HG03354 (cell line): ENCODE measurements at regions not wholly inside any gene's neighbourhood (a gene's known extent, or its start where the extent isn't known, plus 50 kb on each side); places are given as distances from the start of the nearest gene placed in this dataset.
A peak's percentile ranks its signal among the peaks of the same experiment; 100 is the strongest.

ENCODE experiments used
- ATAC-seq: cut with Tn5 transposase; IDR thresholded peaks from one replicate; pipeline ENCODE4 v1.9.1; 2021; ENCODE audit warnings: mild to moderate bottlenecking; ENCODE audit not compliant: unreplicated experiment, poor library complexity, severe bottlenecking

DNA sequence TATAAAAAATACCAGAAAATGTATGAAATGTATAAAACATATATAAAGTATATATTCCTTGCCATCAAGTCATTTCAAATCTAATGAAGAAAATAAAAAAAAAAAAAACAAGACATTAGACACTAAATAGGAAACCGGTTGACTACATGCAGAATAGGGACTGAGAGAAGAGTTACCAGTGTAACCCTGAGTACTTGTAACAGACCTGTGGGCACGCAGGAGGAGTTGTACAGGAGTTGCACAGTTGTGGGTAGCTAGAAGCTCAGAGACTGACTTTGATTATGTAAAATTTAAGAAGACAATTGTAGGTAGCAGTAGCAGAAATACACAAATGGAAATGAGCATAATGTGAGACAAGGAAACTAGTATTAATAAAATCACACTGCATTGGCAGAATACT, 112.4 kb upstream of the DST start:
- ATAC-seq = no peak

DNA sequence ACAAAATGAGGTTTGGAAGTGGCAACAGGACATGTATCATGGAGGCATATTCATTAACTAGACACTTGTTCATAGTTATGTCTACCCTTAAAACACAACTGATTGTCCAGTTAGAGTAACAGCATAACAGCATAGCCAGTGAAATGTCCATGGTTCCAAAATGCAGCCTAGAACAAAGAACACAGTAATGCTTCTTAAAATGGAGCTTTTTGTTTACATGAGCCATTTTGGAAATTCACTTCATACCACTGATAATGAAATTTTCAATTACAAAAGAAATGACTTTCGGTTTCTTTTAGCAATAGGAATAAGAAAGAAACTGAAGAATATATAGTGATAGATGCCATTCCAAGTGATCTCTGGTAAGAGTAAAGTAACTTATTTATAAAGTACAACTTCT, 111.1 kb upstream of the DST start:
- no peak for ATAC-seq

DNA sequence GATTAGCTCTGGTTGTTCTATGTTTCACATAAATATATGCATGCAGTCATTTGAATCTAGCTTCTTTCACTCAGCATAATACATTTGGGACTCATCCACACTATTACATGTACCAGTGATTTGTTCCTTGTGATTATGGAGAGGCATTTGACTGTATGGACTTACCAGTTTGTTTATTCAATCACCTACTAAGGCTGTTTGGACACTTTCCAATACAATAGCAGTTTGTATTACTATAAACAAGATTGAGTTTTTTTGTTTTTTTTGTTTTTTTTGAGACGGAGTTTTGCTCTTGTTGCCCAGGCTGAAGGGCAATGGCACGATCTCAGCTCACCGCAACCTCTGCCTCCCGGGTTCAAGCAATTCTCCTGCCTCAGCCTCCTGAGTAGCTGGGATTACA, 109.8 kb upstream of the DST start:
- ATAC-seq = no peak

DNA sequence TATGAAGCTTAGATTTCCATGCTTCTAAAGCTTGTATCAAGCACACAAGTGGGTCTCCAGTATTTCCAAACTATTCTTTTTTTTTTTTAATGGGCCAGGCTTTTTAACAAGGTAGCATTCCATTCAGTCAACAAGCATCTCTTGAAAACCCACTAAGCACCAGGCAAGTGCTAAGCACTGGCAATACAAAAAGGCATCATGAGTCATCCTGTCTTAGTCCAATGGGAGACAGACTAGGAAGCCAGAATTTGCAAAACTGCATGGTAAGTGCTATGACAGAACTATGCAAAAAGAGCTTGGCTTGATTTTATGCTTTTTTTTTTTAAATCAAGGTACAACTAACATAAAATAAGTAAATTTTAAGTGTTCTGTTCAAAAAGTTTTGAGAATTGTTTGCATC, 109.3 kb upstream of the DST start:
- no peak for ATAC-seq

DNA sequence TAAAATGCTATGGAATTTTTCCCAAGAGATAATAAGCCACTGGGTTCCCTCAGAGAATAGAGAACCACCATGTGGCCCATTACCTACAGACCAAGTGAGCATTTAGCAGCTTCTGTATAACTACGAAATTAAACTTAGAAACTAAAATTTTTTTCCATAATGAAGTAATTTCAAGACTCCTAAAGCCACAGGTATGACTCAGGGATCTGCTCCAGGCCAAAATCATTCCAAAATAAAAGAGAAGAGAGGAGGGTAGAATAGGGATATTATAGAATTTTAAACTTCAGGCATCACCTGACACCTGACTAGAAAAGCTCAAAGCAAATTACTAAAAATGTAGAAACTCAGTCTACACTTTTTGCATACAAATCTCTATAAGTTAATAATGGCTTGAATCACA, 108.9 kb upstream of the DST start:
- no peak for ATAC-seq

DNA sequence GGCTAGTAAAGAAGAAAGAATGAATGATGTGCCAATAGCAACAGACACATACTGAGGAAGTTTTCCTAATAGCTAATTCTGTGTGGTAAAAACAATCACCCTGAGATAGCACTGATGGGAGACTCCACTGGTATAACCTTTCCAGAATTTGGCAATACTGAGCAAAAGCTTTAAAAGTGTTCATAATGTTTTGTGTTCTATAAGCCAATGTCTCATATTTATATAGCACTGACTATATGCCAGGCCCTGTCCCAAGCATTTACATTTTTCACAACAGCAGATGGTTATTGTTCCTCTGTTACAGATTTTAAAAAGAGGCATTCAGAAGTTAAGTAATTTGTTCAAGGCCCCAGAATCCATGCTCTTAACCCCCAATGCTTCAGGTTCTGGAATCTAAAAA, 108.0 kb upstream of the DST start:
- ATAC-seq = no peak

DNA sequence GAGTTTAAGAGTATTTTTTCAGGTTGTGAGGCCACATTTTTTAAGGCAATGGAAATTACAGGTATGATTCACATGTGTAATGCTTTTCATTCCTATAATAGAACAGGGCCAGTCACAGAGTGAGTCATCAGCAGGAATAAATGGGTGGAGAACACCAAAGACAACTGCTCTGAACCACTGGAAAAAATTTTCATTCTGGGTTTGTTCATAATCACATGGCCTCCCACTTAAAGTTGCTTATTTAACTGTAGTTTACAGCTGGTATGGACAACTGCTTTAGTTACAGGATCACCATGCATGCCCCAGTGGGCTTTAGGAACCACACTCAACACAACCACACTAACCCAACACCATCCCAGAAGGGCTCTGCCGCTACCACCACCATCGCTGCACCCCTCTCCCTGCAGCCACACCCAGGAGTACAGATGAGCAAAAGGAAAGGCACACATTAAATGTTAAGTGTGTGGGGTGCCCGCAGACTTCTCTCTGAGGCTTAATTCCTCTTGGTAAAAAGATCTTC, 107.0 kb upstream of the DST start:
- no peak for ATAC-seq

DNA sequence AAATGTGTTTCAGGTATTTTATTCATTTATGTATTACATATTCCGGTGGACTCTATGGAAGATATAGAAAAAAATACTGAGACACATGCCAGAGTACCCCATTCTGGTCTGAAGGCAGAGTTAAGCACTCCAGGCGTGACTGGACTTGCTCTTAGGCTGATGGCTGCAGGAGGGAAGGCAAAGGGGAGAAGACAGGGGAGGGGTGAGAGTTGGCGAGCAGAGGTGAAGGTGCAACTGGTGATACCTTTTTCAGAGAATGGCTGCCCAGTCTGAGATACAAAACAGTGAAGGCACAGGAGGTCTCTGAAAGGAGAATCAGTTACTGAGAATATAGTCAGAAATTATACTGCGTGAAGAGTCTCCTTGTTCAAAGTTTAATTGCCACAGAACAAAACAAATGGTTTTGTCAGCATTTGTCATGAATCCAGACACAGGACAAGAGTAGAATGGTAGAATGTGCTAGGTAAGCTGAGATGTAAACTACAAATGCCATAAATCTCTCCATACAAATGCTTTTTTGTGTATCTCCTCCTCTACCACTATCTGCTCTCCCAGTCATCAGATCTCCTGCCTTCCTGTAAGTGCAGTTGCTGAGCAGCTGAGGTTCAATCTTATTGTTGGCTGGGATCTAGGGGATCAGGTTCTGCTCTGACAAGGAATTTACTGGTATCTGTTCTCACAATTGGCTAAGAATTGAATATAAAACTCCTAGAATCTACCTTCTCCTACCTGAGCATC, 104.2 kb upstream of the DST start:
- no peak for ATAC-seq

DNA sequence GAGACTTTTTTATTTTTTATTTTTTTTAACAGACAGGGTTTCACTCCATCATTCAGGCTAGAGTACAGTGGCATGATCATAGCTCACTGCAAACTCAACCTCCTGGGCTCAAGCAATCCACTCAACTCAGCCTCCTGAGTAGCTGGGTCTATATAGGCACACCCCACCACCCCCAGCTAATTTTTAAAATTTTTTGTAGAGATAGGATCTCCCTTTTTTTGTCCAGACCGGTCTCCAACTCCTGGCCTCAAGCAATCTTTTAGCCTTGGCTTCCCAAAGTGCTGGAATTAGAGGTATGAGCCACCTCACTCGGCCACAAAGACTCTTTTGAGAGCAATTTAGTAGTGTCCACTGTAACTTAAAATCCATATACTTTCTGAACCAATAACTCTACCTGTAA, 103.3 kb upstream of the DST start:
- no peak for ATAC-seq

DNA sequence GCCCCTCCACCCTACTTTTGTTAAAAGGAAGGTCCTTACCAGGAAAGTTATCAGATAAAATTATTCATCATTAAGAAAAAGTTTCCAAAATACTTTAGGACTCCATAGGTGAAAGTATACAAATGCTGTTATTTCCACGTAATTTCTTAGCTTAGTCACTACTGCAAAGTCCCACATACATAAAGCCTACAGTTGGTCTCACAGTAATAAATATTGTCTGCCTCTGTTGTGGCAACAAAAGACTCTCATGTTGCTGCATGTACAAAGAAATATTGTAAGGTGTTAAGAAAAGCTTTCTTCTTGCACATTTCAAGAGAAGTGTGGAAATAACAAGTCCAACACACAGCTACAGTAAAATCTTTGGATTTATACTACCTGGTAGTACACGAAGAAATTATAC, 102.4 kb upstream of the DST start:
- ATAC-seq = peak; percentile 8

DNA sequence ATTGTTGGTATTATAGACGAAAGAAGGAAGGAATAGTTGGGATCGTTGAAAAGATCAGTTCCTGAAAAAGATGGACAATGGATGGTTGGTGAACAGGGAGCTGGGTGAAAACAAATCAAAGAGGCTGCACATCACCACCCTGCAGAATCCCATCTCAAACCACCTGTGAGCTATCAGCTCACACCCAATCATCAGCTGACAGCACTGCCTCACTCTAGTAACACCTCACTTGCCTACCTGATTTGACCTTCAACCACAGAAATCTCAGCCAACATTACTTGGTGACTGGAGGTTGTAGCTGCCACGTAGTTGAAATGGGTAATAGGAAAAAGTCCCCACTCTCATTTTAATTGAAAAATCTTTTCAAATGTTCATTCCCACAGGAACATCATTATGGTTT, 101.8 kb upstream of the DST start:
- peak; percentile 30 for ATAC-seq

DNA sequence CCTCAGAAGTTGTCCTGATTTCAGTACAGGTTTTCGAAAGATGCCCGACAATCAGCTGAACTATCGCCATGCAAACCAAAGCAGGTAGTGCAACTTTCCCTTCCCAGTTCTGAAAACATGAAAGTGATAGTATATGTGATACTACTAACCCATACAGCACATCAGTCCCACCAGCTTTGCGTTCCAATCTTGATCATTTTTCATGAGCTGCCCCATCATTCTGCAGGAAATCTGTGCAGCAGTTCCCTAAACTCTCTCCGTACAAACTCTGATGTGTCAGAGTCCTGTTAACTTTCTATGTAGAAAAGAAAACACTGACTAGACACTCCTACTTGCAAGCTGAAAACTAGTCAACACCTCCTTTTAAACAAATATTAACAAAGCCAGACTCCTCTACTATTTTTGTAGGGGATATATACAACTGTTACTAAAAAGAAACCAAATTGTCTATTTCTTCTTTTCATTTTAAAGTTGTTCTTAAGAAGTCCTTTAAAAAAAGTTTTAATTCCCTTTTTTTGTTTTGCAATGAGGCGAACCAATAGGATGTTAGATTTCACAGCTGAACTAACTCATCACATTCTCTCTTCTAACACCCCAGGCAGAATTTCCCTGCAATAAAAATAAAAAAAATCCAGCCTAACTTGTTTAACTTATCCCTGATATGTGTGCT, 99.6 kb upstream of the DST start:
- peak; percentile 74 for ATAC-seq

DNA sequence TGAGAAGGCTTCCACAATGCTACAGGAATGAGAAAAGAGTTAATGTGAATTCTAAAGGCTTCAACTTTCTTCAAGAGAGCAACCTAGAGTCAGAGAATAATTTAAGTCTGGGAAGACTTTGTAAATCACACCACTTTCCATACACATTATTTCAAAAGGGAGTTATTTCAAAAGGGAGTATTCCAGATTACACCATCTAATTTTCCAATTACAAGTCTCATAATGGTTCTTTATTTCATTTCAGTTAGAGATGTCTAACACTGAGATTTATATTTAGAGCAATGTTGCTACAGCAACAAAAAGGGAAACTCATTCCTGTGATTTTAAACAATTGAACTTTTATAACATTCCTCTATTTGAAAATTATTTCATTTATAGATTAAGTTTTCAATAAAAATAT, 98.8 kb upstream of the DST start:
- ATAC-seq = no peak

DNA sequence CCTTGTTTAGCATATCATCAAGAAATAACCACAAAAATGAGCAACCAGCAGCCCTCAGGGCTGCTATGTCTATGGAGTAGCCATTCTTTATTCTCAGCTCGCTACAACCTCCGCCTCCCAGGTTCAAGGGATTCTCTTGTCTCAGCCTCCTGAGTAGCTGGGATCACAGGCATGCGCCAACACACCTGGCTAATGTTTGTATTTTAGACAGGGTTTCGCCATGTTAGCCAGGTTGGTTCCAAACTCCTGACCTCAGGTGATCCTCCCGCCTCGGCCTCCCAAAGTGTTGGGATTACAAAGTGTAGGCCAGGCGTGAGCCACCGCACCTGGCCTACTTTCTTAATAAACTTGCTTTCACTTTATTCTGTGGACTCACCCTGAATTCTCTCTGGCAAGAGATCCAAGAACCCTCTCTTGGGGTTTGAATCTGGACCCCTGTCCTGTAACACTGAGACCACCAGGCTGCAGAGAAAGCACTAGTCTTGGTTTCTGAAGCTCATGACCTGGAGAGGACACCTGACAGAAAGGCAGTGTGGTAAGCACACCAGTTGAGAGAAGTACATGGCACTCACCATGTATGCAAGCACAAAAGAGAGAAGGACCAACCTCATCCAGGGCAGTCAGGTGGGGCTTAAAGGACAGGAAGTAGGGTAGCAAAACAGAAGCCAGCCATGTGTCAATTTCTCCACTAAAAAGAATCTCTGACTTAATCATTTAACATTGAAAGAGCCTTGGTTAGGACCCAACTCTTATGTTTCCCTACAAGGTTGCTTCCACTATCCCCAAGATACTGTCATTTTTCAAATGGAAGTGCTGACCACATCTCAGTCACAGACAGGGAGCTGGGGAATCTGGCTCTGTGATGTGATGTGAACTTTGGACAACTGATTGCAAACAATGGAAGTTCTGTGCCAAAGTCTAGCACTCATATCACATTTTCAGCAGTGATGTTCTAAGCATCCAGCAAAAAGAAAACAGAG, 97.4 kb upstream of the DST start:
- ATAC-seq = no peak

DNA sequence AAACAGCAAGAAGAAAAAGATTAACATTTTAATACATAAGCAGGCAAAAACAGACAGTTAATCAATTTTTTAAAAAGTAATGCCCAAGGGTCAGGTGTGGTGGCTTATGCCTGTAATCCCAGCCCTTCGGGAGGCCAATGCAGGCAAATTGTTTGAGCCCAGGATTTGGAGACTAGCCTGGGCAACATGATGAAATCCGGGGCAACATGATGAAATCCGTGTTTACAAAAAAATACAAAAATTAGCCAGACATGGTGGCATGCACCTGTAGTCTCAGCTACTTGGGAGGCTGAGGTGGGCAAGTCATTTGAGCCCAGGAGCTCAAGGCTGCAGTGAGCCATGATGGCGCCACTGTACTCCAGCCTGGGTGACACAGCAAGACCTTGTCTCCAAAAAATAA, 94.1 kb upstream of the DST start:
- no peak for ATAC-seq

DNA sequence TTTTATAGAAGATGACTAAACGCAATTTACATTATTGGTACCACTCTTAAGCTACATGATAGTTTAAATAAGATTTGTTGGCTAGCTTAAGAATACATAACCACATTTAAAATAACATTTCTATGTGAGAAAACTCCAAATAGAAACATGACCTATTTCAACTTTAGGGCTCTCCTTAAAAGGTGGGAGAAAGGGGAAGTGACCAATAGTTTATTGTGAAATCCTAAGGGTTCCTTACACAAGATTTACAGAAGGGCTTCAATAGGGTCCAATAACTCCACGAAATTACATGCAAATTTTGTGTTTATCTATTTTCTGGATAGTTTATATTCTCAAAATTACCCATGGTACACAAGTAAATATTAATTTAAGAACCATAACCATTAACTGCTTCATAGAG, 91.6 kb upstream of the DST start:
- ATAC-seq = no peak

DNA sequence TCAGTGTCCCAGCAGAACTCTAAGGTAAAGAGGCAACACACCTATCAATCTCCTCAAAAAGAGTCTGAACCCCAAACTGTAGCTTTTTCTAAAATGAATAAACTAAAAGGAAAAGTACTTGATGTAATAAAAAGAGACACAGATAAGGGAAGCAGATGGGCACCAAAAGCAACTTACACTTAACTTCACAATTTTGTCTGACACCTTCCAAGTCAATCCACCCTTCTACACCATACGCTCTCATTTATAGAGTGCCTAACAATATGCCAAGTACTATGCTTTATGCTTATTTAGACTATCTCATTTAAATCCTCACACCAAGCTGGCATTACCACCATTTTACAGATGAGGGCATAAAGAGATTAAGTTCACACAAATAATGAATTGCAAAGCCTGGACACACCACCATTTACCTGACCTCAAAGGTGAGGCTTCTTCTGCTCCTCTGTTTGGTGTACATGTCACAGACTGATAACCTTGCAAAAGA, 90.6 kb upstream of the DST start:
- no peak for ATAC-seq

DNA sequence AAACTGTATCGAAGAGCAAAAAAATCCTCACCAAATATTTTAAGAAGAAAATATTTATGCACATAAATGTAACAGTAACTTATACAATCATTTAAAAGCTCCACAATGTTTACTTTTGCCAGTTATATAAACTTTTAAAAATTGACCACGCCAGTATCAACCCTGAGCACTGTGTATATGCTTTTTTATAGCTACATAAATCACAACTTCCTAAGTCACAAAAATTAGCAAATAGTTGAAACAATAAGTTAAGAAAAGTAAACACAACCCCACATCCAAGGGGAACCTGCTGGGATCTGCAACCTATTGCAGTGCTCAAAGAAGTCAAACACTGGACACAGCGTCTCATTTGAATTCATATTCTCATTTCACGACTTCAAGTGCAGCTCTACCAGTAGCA, 89.8 kb upstream of the DST start:
- ATAC-seq = no peak

DNA sequence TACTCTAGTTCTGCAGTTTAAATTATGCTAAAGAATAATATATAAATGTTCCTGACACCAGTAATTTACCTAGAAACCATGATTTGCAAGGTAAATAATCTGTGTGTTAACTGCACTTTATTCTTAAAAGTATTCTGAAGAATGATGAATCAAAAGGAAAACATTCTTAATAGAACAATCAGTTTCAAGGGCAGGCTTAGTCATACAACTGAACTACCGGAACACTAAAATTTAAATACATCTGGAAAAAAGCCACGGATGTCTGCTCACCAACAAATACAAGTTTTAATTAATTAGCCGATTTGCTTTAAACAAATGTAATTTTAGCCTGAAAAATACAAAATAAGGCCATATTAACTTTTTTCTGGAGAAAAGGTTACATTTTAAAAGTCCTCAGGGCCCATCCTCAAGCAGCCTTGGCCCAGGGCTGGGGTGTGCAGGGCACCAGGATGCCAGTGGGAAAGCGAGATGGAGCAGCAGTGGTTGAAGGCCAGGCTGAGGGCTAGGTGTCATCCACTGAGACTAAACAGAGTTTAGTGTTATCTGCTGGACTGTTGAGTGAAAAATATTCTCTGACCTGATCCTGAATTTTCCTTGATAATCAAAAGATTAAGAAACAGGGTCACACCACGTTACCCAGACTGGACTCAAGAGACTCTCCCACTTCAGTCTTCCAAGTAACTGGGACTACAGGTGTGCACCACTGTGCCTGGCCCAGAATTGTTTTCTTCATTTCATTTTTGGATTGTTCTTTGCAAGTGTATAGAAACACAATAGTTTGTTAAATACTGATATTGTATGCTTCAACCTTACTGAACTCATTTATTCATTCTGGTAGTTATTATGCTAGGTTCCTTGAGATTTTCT, 88.2 kb upstream of the DST start:
- ATAC-seq = no peak
